ENCODE measurements at regions not wholly inside any gene's neighbourhood (a gene's known extent, or its start where the extent isn't known, plus 50 kb on each side); places are given as distances from the start of the nearest gene placed in this dataset.

DNA sequence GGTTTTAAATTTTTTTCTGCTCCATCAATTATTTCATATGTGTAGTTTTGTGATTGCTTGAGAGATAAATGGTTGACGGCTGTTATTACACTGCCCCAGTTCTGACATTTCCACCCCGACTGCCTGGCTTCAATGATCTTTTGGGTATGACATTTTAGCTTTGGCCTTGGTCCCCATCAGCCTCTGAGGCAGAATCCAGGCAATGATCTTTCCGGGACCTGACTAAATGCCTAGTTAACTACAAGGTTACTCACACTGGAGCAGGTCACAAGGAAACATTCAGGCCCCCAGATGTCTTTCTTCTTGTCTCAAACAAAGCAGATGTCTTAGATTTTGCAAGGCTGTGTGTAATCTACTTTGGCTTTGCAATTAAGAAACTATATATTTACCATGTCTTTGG is 61.1 kb upstream of the TMCO5A start:
- no peak overlapping the region for H3K9ac ChIP-seq (ENCODE audit: low read length)
- no peaks in the 10 kb centered on the region for H3K9me2 ChIP-seq (ENCODE audit: low read depth, low read length)
- H3K4me3 ChIP-seq (ENCODE audit: low read depth, low read length, poor library complexity, severe bottlenecking) = no peak overlapping the region
- no peaks in the 10 kb centered on the region for H3K9me3 ChIP-seq (ENCODE audit: low read length)
- no peak overlapping the region for H3K27ac ChIP-seq (ENCODE audit: low read depth, low read length, poor library complexity, severe bottlenecking)
- H2AFZ ChIP-seq (ENCODE audit: low read length) = no peak overlapping the region
- TF ChIP-seq CTCF (IDR thresholded peaks at IDR 0.05; ENCODE audit: low read length) = no peak
- TF ChIP-seq EZH2 (IDR thresholded peaks at IDR 0.05; ENCODE audit: borderline replicate concordance, low read length) = no peak
- H3F3A ChIP-seq (ENCODE audit: insufficient read depth, low read length) = no peaks in the 10 kb centered on the region
- no peaks in the 10 kb centered on the region for H3K36me3 ChIP-seq (ENCODE audit: insufficient read depth, low read length)
- no peak overlapping the region for H3K4me2 ChIP-seq (ENCODE audit: low read length)
- H3K27me3 ChIP-seq (ENCODE audit: insufficient read depth, low read length) = no peaks in the 10 kb centered on the region
- no peaks in the 10 kb centered on the region for H3K4me1 ChIP-seq (ENCODE audit: insufficient read depth, low read length, severe bottlenecking)
- no peaks in the 10 kb centered on the region for H4K20me1 ChIP-seq (ENCODE audit: insufficient read depth, low read length)
- no peaks in the 10 kb centered on the region for H3K79me2 ChIP-seq (ENCODE audit: insufficient read depth, low read length)

DNA sequence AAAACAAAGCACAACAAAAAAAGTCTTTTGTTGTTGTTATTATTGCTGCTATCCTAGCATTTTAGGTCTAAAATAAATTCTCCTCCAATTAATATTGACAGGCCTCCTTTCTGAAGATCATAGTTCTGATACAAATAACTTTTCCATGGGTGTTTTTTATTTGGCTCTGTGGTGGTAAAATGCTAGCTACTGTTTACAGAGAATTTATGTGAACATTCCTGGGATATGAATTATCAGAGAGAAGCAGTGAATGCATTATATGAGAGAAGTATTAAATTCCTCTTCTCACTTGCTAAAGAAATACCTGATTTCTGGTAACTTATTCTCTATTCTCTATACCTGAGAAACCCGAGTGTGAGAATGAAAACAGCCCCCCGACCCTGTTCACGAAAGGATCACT is 57.5 kb upstream of the TMCO5A start:
- TF ChIP-seq EZH2 (IDR thresholded peaks at IDR 0.05; ENCODE audit: borderline replicate concordance, low read length) = no peak
- no peak for TF ChIP-seq CTCF (IDR thresholded peaks at IDR 0.05; ENCODE audit: low read length)

GRCh38 chr15:37877851-37878741 is 56.3 kb upstream of the TMCO5A start:
- Histone ChIP-seq H3K36me3 (ENCODE audit: insufficient read depth, low read length) (no peaks in the 10 kb centered on the region), H3K79me2 (ENCODE audit: insufficient read depth, low read length) (no peaks in the 10 kb centered on the region), H3K4me1 (ENCODE audit: insufficient read depth, low read length, severe bottlenecking) (no peaks in the 10 kb centered on the region), H3K9me2 (ENCODE audit: low read depth, low read length) (no peaks in the 10 kb centered on the region), H3K27ac (ENCODE audit: low read depth, low read length, poor library complexity, severe bottlenecking) (no peak overlapping the region), H3K27me3 (ENCODE audit: insufficient read depth, low read length) (no peaks in the 10 kb centered on the region), H3K4me2 (ENCODE audit: low read length) (no peak overlapping the region), H3K9ac (ENCODE audit: low read length) (no peak overlapping the region), H3K4me3 (ENCODE audit: low read depth, low read length, poor library complexity, severe bottlenecking) (no peak overlapping the region), H3K9me3 (ENCODE audit: low read length) (no peaks in the 10 kb centered on the region), H4K20me1 (ENCODE audit: insufficient read depth, low read length) (no peaks in the 10 kb centered on the region), H3F3A (ENCODE audit: insufficient read depth, low read length) (no peaks in the 10 kb centered on the region), H2AFZ (ENCODE audit: low read length) (no peak overlapping the region)
- no peak for TF ChIP-seq EZH2 (IDR thresholded peaks at IDR 0.05; ENCODE audit: borderline replicate concordance, low read length)
- no peak for TF ChIP-seq CTCF (IDR thresholded peaks at IDR 0.05; ENCODE audit: low read length)

More for the DNA sequence above, 57.5 kb upstream of the TMCO5A start:
- Histone ChIP-seq H3K9ac (ENCODE audit: low read length) (no peak overlapping the region), H3K27me3 (ENCODE audit: insufficient read depth, low read length) (no peaks in the 10 kb centered on the region), H3K4me1 (ENCODE audit: insufficient read depth, low read length, severe bottlenecking) (no peaks in the 10 kb centered on the region), H3F3A (ENCODE audit: insufficient read depth, low read length) (no peaks in the 10 kb centered on the region), H3K27ac (ENCODE audit: low read depth, low read length, poor library complexity, severe bottlenecking) (no peak overlapping the region), H3K9me2 (ENCODE audit: low read depth, low read length) (no peaks in the 10 kb centered on the region), H4K20me1 (ENCODE audit: insufficient read depth, low read length) (no peaks in the 10 kb centered on the region), H3K9me3 (ENCODE audit: low read length) (no peaks in the 10 kb centered on the region), H3K4me2 (ENCODE audit: low read length) (no peak overlapping the region), H2AFZ (ENCODE audit: low read length) (no peak overlapping the region), H3K79me2 (ENCODE audit: insufficient read depth, low read length) (no peaks in the 10 kb centered on the region), H3K36me3 (ENCODE audit: insufficient read depth, low read length) (no peaks in the 10 kb centered on the region), H3K4me3 (ENCODE audit: low read depth, low read length, poor library complexity, severe bottlenecking) (no peak overlapping the region)
